ENCODE measurements at regions not wholly inside any gene's neighbourhood (a gene's known extent, or its start where the extent isn't known, plus 50 kb on each side); places are given as distances from the start of the nearest gene placed in this dataset.

- H3K4me3 Mint-ChIP-seq, result no peak overlapping the region
- peaks cover 5% of the 10 kb centered on the region in 2 donors for H3K4me1 Mint-ChIP-seq (ENCODE audit: low read depth in 2 of 2)
- DNase-seq (no peak), ATAC-seq (replicated peaks) (no peak)
- no peak overlapping the region for H3K27ac Mint-ChIP-seq
- peaks cover 8 to 17% of the 10 kb centered on the region in 2 donors for H3K27me3 Mint-ChIP-seq
- H3K9me3 Mint-ChIP-seq, result peaks cover 7% of the 10 kb centered on the region in 2 donors
- no peaks in the 10 kb centered on the region for H3K36me3 Mint-ChIP-seq (ENCODE audit: insufficient read depth)
These were observed 127.6 kb upstream of the TANK start for GRCh38 chr2:161032635-161033034.

- DNase-seq, result no peak
These were observed 127.1 kb upstream of the TANK start for GRCh38 chr2:161033059-161033660.

GRCh38 chr2:161036926-161037325, 123.3 kb upstream of the TANK start:
- Mint-ChIP-seq H3K9me3 (peaks cover 2 to 7% of the 10 kb centered on the region in 2 donors), H3K27ac (no peak overlapping the region), H3K4me1 (ENCODE audit: low read depth in 2 of 2) (no peaks in the 10 kb centered on the region), H3K4me3 (no peak overlapping the region), H3K27me3 (peaks cover 25 to 36% of the 10 kb centered on the region in 2 donors), H3K36me3 (ENCODE audit: insufficient read depth) (no peaks in the 10 kb centered on the region)
- ATAC-seq (replicated peaks) (no peak), DNase-seq (no peak)

More at GRCh38 chr2:161033059-161033660, 127.1 kb upstream of the TANK start:
- ATAC-seq (replicated peaks), result no peak
- H3K36me3 Mint-ChIP-seq (ENCODE audit: insufficient read depth), result no peaks in the 10 kb centered on the region
- peaks cover 5% of the 10 kb centered on the region in 2 donors for H3K4me1 Mint-ChIP-seq (ENCODE audit: low read depth in 2 of 2)
- H3K27me3 Mint-ChIP-seq, result peaks cover 8 to 17% of the 10 kb centered on the region in 2 donors
- peaks cover 7% of the 10 kb centered on the region in 2 donors for H3K9me3 Mint-ChIP-seq
- no peak overlapping the region for H3K27ac Mint-ChIP-seq
- H3K4me3 Mint-ChIP-seq, result no peak overlapping the region

GRCh38 chr2:161039071-161039470, 121.2 kb upstream of the TANK start:
- no peak for DNase-seq
- Mint-ChIP-seq H3K27me3 (peaks cover 25 to 41% of the 10 kb centered on the region in 2 donors), H3K36me3 (ENCODE audit: insufficient read depth) (no peaks in the 10 kb centered on the region), H3K4me1 (ENCODE audit: low read depth in 2 of 2) (no peaks in the 10 kb centered on the region), H3K27ac (no peak overlapping the region), H3K4me3 (no peak overlapping the region), H3K9me3 (peaks cover 2 to 7% of the 10 kb centered on the region in 2 donors)
- no peak for ATAC-seq (replicated peaks)

- H3K4me3 Mint-ChIP-seq, result no peak overlapping the region
- H3K36me3 Mint-ChIP-seq (ENCODE audit: insufficient read depth), result no peaks in the 10 kb centered on the region
- no peaks in the 10 kb centered on the region for H3K4me1 Mint-ChIP-seq (ENCODE audit: low read depth in 2 of 2)
- peaks cover 31 to 44% of the 10 kb centered on the region in 2 donors for H3K27me3 Mint-ChIP-seq
- DNase-seq (no peak), ATAC-seq (replicated peaks) (no peak)
- no peaks in the 10 kb centered on the region for H3K9me3 Mint-ChIP-seq
- H3K27ac Mint-ChIP-seq, result no peak overlapping the region
These were observed 118.9 kb upstream of the TANK start for GRCh38 chr2:161041356-161041755.

- Mint-ChIP-seq H3K4me1 (ENCODE audit: low read depth in 2 of 2) (no peaks in the 10 kb centered on the region), H3K36me3 (ENCODE audit: insufficient read depth) (no peaks in the 10 kb centered on the region), H3K27ac (no peak overlapping the region), H3K4me3 (no peak overlapping the region), H3K27me3 (peaks cover 32 to 49% of the 10 kb centered on the region in 2 donors), H3K9me3 (no peaks in the 10 kb centered on the region)
- DNase-seq (no peak), ATAC-seq (replicated peaks) (no peak)
These were observed 117.1 kb upstream of the TANK start for GRCh38 chr2:161042990-161043625.

- ATAC-seq (replicated peaks) (no peak), DNase-seq (no peak)
- H3K27ac Mint-ChIP-seq, result no peak overlapping the region
- no peak overlapping the region for H3K4me3 Mint-ChIP-seq
- peaks cover 35 to 43% of the 10 kb centered on the region in 2 donors for H3K27me3 Mint-ChIP-seq
- H3K9me3 Mint-ChIP-seq, result no peaks in the 10 kb centered on the region
- no peaks in the 10 kb centered on the region for H3K4me1 Mint-ChIP-seq (ENCODE audit: low read depth in 2 of 2)
- no peaks in the 10 kb centered on the region for H3K36me3 Mint-ChIP-seq (ENCODE audit: insufficient read depth)
These were observed 115.9 kb upstream of the TANK start for GRCh38 chr2:161044095-161044865.

- no peak for DNase-seq
- no peak for ATAC-seq (replicated peaks)
- Mint-ChIP-seq H3K27me3 (peaks cover 41 to 48% of the 10 kb centered on the region in 2 donors), H3K36me3 (ENCODE audit: insufficient read depth) (no peaks in the 10 kb centered on the region), H3K4me3 (no peak overlapping the region), H3K4me1 (ENCODE audit: low read depth in 2 of 2) (no peaks in the 10 kb centered on the region), H3K27ac (no peak overlapping the region), H3K9me3 (no peaks in the 10 kb centered on the region)
These were observed 115.3 kb upstream of the TANK start for GRCh38 chr2:161044921-161045320.

- DNase-seq, result no peak
- H3K4me3 Mint-ChIP-seq, result no peak overlapping the region
- H3K27me3 Mint-ChIP-seq, result peaks cover 44 to 49% of the 10 kb centered on the region in 2 donors
- H3K4me1 Mint-ChIP-seq (ENCODE audit: low read depth in 2 of 2), result no peaks in the 10 kb centered on the region
- no peaks in the 10 kb centered on the region for H3K9me3 Mint-ChIP-seq
- H3K36me3 Mint-ChIP-seq (ENCODE audit: insufficient read depth), result no peaks in the 10 kb centered on the region
- H3K27ac Mint-ChIP-seq, result no peak overlapping the region
- ATAC-seq (replicated peaks), result no peak
These were observed 114.5 kb upstream of the TANK start for GRCh38 chr2:161045726-161046125.

GRCh38 chr2:161046876-161047275, 113.4 kb upstream of the TANK start:
- H3K27ac Mint-ChIP-seq, result no peak overlapping the region
- no peaks in the 10 kb centered on the region for H3K36me3 Mint-ChIP-seq (ENCODE audit: insufficient read depth)
- peaks cover 44 to 58% of the 10 kb centered on the region in 2 donors for H3K27me3 Mint-ChIP-seq
- DNase-seq (no peak), ATAC-seq (replicated peaks) (no peak)
- H3K4me1 Mint-ChIP-seq (ENCODE audit: low read depth in 2 of 2), result no peaks in the 10 kb centered on the region
- H3K9me3 Mint-ChIP-seq, result no peaks in the 10 kb centered on the region
- no peak overlapping the region for H3K4me3 Mint-ChIP-seq

- DNase-seq (no peak), ATAC-seq (replicated peaks) (no peak)
- H3K4me3 Mint-ChIP-seq, result no peak overlapping the region
- no peaks in the 10 kb centered on the region for H3K4me1 Mint-ChIP-seq (ENCODE audit: low read depth in 2 of 2)
- H3K27me3 Mint-ChIP-seq, result peaks cover 57 to 67% of the 10 kb centered on the region in 2 donors
- H3K36me3 Mint-ChIP-seq (ENCODE audit: insufficient read depth), result no peaks in the 10 kb centered on the region
- H3K27ac Mint-ChIP-seq, result no peak overlapping the region
- no peaks in the 10 kb centered on the region for H3K9me3 Mint-ChIP-seq
These were observed 111.9 kb upstream of the TANK start for GRCh38 chr2:161048317-161048716.

GRCh38 chr2:161049559-161049958, 110.7 kb upstream of the TANK start:
- Mint-ChIP-seq H3K4me3 (no peak overlapping the region), H3K27ac (no peak overlapping the region), H3K4me1 (ENCODE audit: low read depth in 2 of 2) (no peaks in the 10 kb centered on the region), H3K9me3 (no peaks in the 10 kb centered on the region), H3K36me3 (ENCODE audit: insufficient read depth) (no peaks in the 10 kb centered on the region), H3K27me3 (peaks cover 59 to 65% of the 10 kb centered on the region in 2 donors)
- ATAC-seq (replicated peaks) (no peak), DNase-seq (no peak)

- H3K27ac Mint-ChIP-seq, result no peak overlapping the region
- no peak for DNase-seq
- H3K36me3 Mint-ChIP-seq (ENCODE audit: insufficient read depth), result no peaks in the 10 kb centered on the region
- no peaks in the 10 kb centered on the region for H3K9me3 Mint-ChIP-seq
- peaks cover 45 to 51% of the 10 kb centered on the region in 2 donors for H3K27me3 Mint-ChIP-seq
- no peaks in the 10 kb centered on the region for H3K4me1 Mint-ChIP-seq (ENCODE audit: low read depth in 2 of 2)
- H3K4me3 Mint-ChIP-seq, result no peak overlapping the region
- no peak for ATAC-seq (replicated peaks)
These were observed 108.0 kb upstream of the TANK start for GRCh38 chr2:161052214-161052613.

- no peak for ATAC-seq (replicated peaks)
- H3K27ac Mint-ChIP-seq, result no peak overlapping the region
These were observed 104.9 kb upstream of the TANK start for GRCh38 chr2:161055289-161055688.

More at GRCh38 chr2:161055289-161055688, 104.9 kb upstream of the TANK start:
- DNase-seq, result no peak
- Mint-ChIP-seq H3K27me3 (peaks cover 35 to 45% of the 10 kb centered on the region in 2 donors), H3K9me3 (no peaks in the 10 kb centered on the region), H3K4me1 (ENCODE audit: low read depth in 2 of 2) (no peaks in the 10 kb centered on the region), H3K36me3 (ENCODE audit: insufficient read depth) (no peaks in the 10 kb centered on the region), H3K4me3 (no peak overlapping the region)

Measured in effector memory CD8-positive, alpha-beta T cell (primary cell).